ENCODE measurements at regions not wholly inside any gene's neighbourhood (a gene's known extent, or its start where the extent isn't known, plus 50 kb on each side); places are given as distances from the start of the nearest gene placed in this dataset.

- no peak overlapping the region for H3K4me3 Mint-ChIP-seq
- H3K27me3 Mint-ChIP-seq = peaks cover 13% of the 10 kb centered on the region
- H3K36me3 Mint-ChIP-seq (ENCODE audit: low read depth) = no peaks in the 10 kb centered on the region
- H3K9me3 Mint-ChIP-seq = peaks cover 24% of the 10 kb centered on the region
- intact Hi-C loops (cut with micrococcal nuclease) = no loop called here
- peaks cover 13% of the 10 kb centered on the region for H3K4me1 Mint-ChIP-seq (ENCODE audit: low read depth)
- no peak overlapping the region for H3K27ac Mint-ChIP-seq
These were observed 113.1 kb upstream of the OSR1 start for GRCh38 chr2:19471491-19471890.

GRCh38 chr2:19465978-19466377, 107.6 kb upstream of the OSR1 start:
- H3K9me3 Mint-ChIP-seq = peaks cover 5% of the 10 kb centered on the region
- no peak overlapping the region for H3K4me3 Mint-ChIP-seq
- no peaks in the 10 kb centered on the region for H3K4me1 Mint-ChIP-seq (ENCODE audit: low read depth)
- H3K27ac Mint-ChIP-seq = no peak overlapping the region
- intact Hi-C loops (cut with micrococcal nuclease) = no loop called here
- no peaks in the 10 kb centered on the region for H3K27me3 Mint-ChIP-seq
- no peaks in the 10 kb centered on the region for H3K36me3 Mint-ChIP-seq (ENCODE audit: low read depth)

GRCh38 chr2:19462256-19462645, 103.8 kb upstream of the OSR1 start:
- Mint-ChIP-seq H3K36me3 (ENCODE audit: low read depth) (no peaks in the 10 kb centered on the region), H3K9me3 (no peaks in the 10 kb centered on the region), H3K4me1 (ENCODE audit: low read depth) (no peaks in the 10 kb centered on the region), H3K27ac (no peak overlapping the region), H3K4me3 (no peak overlapping the region), H3K27me3 (no peaks in the 10 kb centered on the region)
- intact Hi-C loops (cut with micrococcal nuclease) = no loop called here

GRCh38 chr2:19461504-19462255, 103.3 kb upstream of the OSR1 start:
- Mint-ChIP-seq H3K27me3 (no peaks in the 10 kb centered on the region), H3K4me3 (no peak overlapping the region), H3K27ac (no peak overlapping the region), H3K9me3 (no peaks in the 10 kb centered on the region), H3K4me1 (ENCODE audit: low read depth) (no peaks in the 10 kb centered on the region), H3K36me3 (ENCODE audit: low read depth) (no peaks in the 10 kb centered on the region)
- intact Hi-C loops (cut with micrococcal nuclease) = no loop called here

GRCh38 chr2:19460761-19461160, 102.3 kb upstream of the OSR1 start:
- no peaks in the 10 kb centered on the region for H3K36me3 Mint-ChIP-seq (ENCODE audit: low read depth)
- no peaks in the 10 kb centered on the region for H3K27me3 Mint-ChIP-seq
- no peak overlapping the region for H3K4me3 Mint-ChIP-seq
- H3K4me1 Mint-ChIP-seq (ENCODE audit: low read depth) = no peaks in the 10 kb centered on the region
- no peak overlapping the region for H3K27ac Mint-ChIP-seq
- H3K9me3 Mint-ChIP-seq = no peaks in the 10 kb centered on the region
- intact Hi-C loops (cut with micrococcal nuclease) = no loop called here

- Mint-ChIP-seq H3K9me3 (no peaks in the 10 kb centered on the region), H3K27me3 (no peaks in the 10 kb centered on the region), H3K27ac (no peak overlapping the region), H3K4me3 (no peak overlapping the region), H3K36me3 (ENCODE audit: low read depth) (no peaks in the 10 kb centered on the region), H3K4me1 (ENCODE audit: low read depth) (no peaks in the 10 kb centered on the region)
- intact Hi-C loops (cut with micrococcal nuclease) = no loop called here
These were observed 100.1 kb upstream of the OSR1 start for GRCh38 chr2:19458427-19459003.

DNA sequence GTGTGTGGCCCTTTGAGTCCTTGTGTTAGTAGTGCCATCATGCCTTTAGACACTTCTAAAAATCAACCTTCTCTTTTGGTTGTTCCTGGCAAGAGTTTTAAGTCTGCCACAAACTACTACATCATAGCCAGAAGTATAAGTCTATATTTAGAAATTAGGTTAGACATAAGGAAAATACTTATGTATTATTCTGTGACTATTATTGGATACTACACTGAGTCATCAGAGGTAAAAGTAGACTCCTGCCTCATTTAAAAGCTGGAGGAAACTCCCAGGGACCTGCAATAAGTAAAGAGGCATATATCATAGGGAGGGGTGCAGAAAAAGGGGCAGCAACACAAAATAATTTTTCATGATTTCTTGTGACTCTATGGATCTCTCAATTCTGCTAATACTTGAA, 99.4 kb upstream of the OSR1 start:
- intact Hi-C loops (cut with micrococcal nuclease) = no loop called here
- Mint-ChIP-seq H3K27me3 (no peaks in the 10 kb centered on the region), H3K36me3 (ENCODE audit: low read depth) (no peaks in the 10 kb centered on the region), H3K27ac (no peak overlapping the region), H3K4me3 (no peak overlapping the region), H3K4me1 (ENCODE audit: low read depth) (no peaks in the 10 kb centered on the region), H3K9me3 (no peaks in the 10 kb centered on the region)

DNA sequence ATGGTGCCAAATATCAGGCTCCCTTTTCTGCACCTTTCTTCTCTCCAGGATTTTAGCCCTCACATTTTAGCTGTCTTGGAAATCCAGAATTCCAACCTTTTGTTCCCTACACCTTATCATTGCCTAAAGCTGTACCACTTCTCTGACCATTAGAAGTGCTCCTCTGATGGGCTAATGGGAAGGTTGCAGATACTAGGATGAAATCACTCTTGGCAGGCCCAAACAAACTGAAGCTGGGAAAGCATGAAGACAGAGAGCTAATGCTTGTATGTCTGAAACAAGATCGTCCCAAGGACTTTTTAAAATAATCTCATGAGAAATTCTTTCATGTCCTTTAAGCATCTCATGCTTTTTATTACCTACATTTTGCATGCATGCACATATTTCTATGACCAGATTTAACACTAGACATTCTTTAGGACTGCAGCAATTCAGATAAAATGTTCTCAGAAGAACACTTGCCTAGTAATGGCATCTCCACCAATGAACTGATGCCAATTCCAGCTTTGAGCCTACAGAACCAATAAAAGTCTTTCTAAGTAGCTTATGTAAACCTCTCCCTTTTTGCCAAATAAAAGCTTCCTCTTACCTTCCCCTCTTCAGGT, 98.4 kb upstream of the OSR1 start:
- Mint-ChIP-seq H3K4me1 (ENCODE audit: low read depth) (no peaks in the 10 kb centered on the region), H3K27ac (no peak overlapping the region), H3K36me3 (ENCODE audit: low read depth) (no peaks in the 10 kb centered on the region), H3K9me3 (no peaks in the 10 kb centered on the region), H3K27me3 (no peaks in the 10 kb centered on the region), H3K4me3 (no peak overlapping the region)
- intact Hi-C loops (cut with micrococcal nuclease) = no loop called here

DNA sequence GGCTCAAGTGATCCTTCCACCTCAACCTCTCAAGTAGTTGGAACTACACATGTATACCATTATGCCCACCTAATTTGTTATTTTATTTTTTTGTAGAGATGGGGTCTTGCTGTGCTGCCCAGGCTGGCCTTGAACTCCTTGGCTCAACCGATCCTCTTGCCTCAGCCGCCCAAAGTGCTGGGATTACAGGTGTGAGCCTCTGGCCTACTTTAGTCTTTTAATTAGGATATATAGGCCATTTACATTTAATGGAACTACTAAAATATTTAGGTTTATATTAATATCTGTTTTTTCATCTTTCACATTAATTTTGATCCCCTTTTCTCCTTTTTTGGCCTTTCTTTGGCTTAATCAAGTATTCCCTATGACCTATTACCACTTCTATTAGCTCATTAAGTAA, 95.7 kb upstream of the OSR1 start:
- H3K4me1 Mint-ChIP-seq (ENCODE audit: low read depth) = no peaks in the 10 kb centered on the region
- H3K27me3 Mint-ChIP-seq = peaks cover 2% of the 10 kb centered on the region
- H3K27ac Mint-ChIP-seq = no peak overlapping the region
- no peaks in the 10 kb centered on the region for H3K9me3 Mint-ChIP-seq
- intact Hi-C loops (cut with micrococcal nuclease) = no loop called here
- H3K4me3 Mint-ChIP-seq = no peak overlapping the region
- no peaks in the 10 kb centered on the region for H3K36me3 Mint-ChIP-seq (ENCODE audit: low read depth)

- H3K4me3 Mint-ChIP-seq = no peak overlapping the region
- peaks cover 6% of the 10 kb centered on the region for H3K9me3 Mint-ChIP-seq
- no peaks in the 10 kb centered on the region for H3K4me1 Mint-ChIP-seq (ENCODE audit: low read depth)
- H3K27ac Mint-ChIP-seq = no peak overlapping the region
- H3K36me3 Mint-ChIP-seq (ENCODE audit: low read depth) = no peaks in the 10 kb centered on the region
- intact Hi-C loops (cut with micrococcal nuclease) = no loop called here
- no peaks in the 10 kb centered on the region for H3K27me3 Mint-ChIP-seq
These were observed 84.3 kb upstream of the OSR1 start for GRCh38 chr2:19442731-19443130.

- Mint-ChIP-seq H3K4me3 (no peak overlapping the region), H3K9me3 (peaks cover 8% of the 10 kb centered on the region), H3K36me3 (ENCODE audit: low read depth) (no peaks in the 10 kb centered on the region), H3K27me3 (no peaks in the 10 kb centered on the region), H3K4me1 (ENCODE audit: low read depth) (no peaks in the 10 kb centered on the region), H3K27ac (no peak overlapping the region)
- intact Hi-C loops (cut with micrococcal nuclease) = no loop called here
These were observed 80.7 kb upstream of the OSR1 start for GRCh38 chr2:19439081-19439480.

GRCh38 chr2:19435815-19436214, 77.4 kb upstream of the OSR1 start:
- no peaks in the 10 kb centered on the region for H3K36me3 Mint-ChIP-seq (ENCODE audit: low read depth)
- H3K9me3 Mint-ChIP-seq = peaks cover 8% of the 10 kb centered on the region
- H3K4me1 Mint-ChIP-seq (ENCODE audit: low read depth) = no peaks in the 10 kb centered on the region
- no peak overlapping the region for H3K4me3 Mint-ChIP-seq
- intact Hi-C loops (cut with micrococcal nuclease) = no loop called here
- H3K27me3 Mint-ChIP-seq = no peaks in the 10 kb centered on the region
- H3K27ac Mint-ChIP-seq = no peak overlapping the region

- Mint-ChIP-seq H3K4me3 (no peak overlapping the region), H3K4me1 (ENCODE audit: low read depth) (no peaks in the 10 kb centered on the region), H3K9me3 (peaks cover 8% of the 10 kb centered on the region), H3K36me3 (ENCODE audit: low read depth) (no peaks in the 10 kb centered on the region), H3K27ac (no peak overlapping the region), H3K27me3 (no peaks in the 10 kb centered on the region)
- intact Hi-C loops (cut with micrococcal nuclease) = no loop called here
These were observed 76.0 kb upstream of the OSR1 start for GRCh38 chr2:19434413-19434812.

- Mint-ChIP-seq H3K27me3 (no peaks in the 10 kb centered on the region), H3K9me3 (no peaks in the 10 kb centered on the region), H3K4me1 (ENCODE audit: low read depth) (no peaks in the 10 kb centered on the region), H3K36me3 (ENCODE audit: low read depth) (no peaks in the 10 kb centered on the region), H3K27ac (no peak overlapping the region), H3K4me3 (no peak overlapping the region)
- intact Hi-C loops (cut with micrococcal nuclease) = no loop called here
These were observed 68.5 kb upstream of the OSR1 start for GRCh38 chr2:19426941-19427340.

DNA sequence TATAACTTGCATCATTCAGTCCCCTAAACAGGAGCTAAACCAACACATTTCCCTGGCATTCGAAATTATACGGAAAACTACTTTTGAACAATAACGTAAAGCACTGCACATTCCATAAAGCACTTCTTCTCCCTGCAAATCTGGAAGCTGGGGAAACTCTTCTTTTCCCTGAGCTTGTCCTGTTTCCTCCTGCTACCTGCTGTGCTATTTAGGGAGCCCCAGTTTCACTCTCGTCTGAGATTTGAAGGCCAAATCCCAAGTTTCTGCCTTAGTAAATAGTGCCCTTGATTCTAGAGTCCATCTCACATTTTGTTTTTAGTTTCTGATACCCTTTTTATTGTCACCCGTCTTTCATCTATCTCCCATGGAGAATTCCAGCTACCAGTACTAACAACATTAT, 67.7 kb upstream of the OSR1 start:
- no peaks in the 10 kb centered on the region for H3K4me1 Mint-ChIP-seq (ENCODE audit: low read depth)
- H3K27ac Mint-ChIP-seq = no peak overlapping the region
- no peaks in the 10 kb centered on the region for H3K27me3 Mint-ChIP-seq
- no peaks in the 10 kb centered on the region for H3K9me3 Mint-ChIP-seq
- H3K36me3 Mint-ChIP-seq (ENCODE audit: low read depth) = no peaks in the 10 kb centered on the region
- intact Hi-C loops (cut with micrococcal nuclease) = no loop called here
- no peak overlapping the region for H3K4me3 Mint-ChIP-seq
